Neuronal stem cell (in vitro differentiated cells): ENCODE measurements at regions not wholly inside any gene's neighbourhood (a gene's known extent, or its start where the extent isn't known, plus 50 kb on each side); places are given as distances from the start of the nearest gene placed in this dataset.

Experiments
- DNase-seq: peaks from one replicate; pipeline ENCODE4 v3.0.0-alpha.2; 2013; ENCODE audit warnings: low spot score
- H2AFZ ChIP-seq: one replicate; pipeline ENCODE4 v1.6.1; 2013; ENCODE audit warnings: mild to moderate bottlenecking, low read length, inconsistent platforms
- H2AK5ac ChIP-seq: 2 replicates; pipeline ENCODE4 v1.6.1; 2013; ENCODE audit warnings: low read depth, mild to moderate bottlenecking, inconsistent platforms, low read length, moderate library complexity, mixed read lengths
- H2BK120ac ChIP-seq: 2 replicates; pipeline ENCODE4 v1.6.1; 2013; ENCODE audit warnings: low read depth, mild to moderate bottlenecking, inconsistent platforms, low read length, moderate library complexity, mixed read lengths
- H2BK12ac ChIP-seq: one replicate; pipeline ENCODE4 v1.6.1; 2013; ENCODE audit warnings: low read length, inconsistent platforms
- H2BK15ac ChIP-seq: 2 replicates; pipeline ENCODE4 v1.6.1; 2013; ENCODE audit warnings: mild to moderate bottlenecking, low read length, inconsistent platforms, mixed read lengths
- H2BK5ac ChIP-seq: one replicate; pipeline ENCODE4 v1.6.1; 2013; ENCODE audit warnings: inconsistent platforms, mild to moderate bottlenecking, low read length, moderate library complexity
- H3K14ac ChIP-seq: one replicate; pipeline ENCODE4 v1.6.1; 2013; ENCODE audit warnings: low read length, inconsistent platforms
- H3K18ac ChIP-seq: 2 replicates; pipeline ENCODE4 v1.6.1; 2013; ENCODE audit warnings: low read length, inconsistent platforms
- H3K23ac ChIP-seq: 2 replicates; pipeline ENCODE4 v1.6.1; 2013; ENCODE audit warnings: low read depth, mild to moderate bottlenecking, mixed read lengths, low read length, inconsistent platforms; ENCODE audit not compliant: poor library complexity
- H3K27ac ChIP-seq: replicated peaks from 3 replicates; pipeline ENCODE4 v1.5.1; 2013; ENCODE audit warnings: low read length, inconsistent platforms
- H3K27me3 ChIP-seq, 3 experiments: 2 replicates each; pipeline ENCODE4 v1.6.1; 2013; ENCODE audit warnings: low read length in 3 of 3, mild to moderate bottlenecking in 2 of 3, inconsistent platforms in 1 of 3, low read depth in 1 of 3, mixed read lengths in 1 of 3, moderate library complexity in 1 of 3; ENCODE audit not compliant: control insufficient read depth in 3 of 3, insufficient read depth in 3 of 3
- H3K36me3 ChIP-seq, 2 donors: replicated peaks in 1 of 2; 2 replicates each; pipeline ENCODE4 v1.6.1; 2013; ENCODE audit warnings: low read length in 2 of 2; ENCODE audit not compliant: control insufficient read depth in 2 of 2, insufficient read depth in 2 of 2
- H3K4ac ChIP-seq: 2 replicates; pipeline ENCODE4 v1.6.1; 2013; ENCODE audit warnings: inconsistent platforms, mild to moderate bottlenecking, low read length, moderate library complexity
- H3K4me1 ChIP-seq, 2 donors: 1 replicate in 1 of 2; 2 replicates in 1 of 2; pipeline ENCODE4 v1.6.1; 2013; ENCODE audit warnings: low read length in 2 of 2, low read depth in 1 of 2; ENCODE audit not compliant: control insufficient read depth in 2 of 2, insufficient read depth in 1 of 2
- H3K4me2 ChIP-seq: one replicate; pipeline ENCODE4 v1.6.1; 2013; ENCODE audit warnings: mild to moderate bottlenecking, low read length, inconsistent platforms; ENCODE audit not compliant: insufficient read depth, poor library complexity, severe bottlenecking
- H3K4me3 ChIP-seq, 2 donors: 2 replicates each; pipeline ENCODE4 v1.5.1; 2013; ENCODE audit warnings: low read length in 2 of 2, mild to moderate bottlenecking in 2 of 2, inconsistent platforms in 1 of 2, moderate library complexity in 1 of 2
- H3K79me1 ChIP-seq: one replicate; pipeline ENCODE4 v1.6.1; 2013; ENCODE audit warnings: low read depth, mild to moderate bottlenecking, inconsistent platforms, low read length, moderate library complexity
- H3K9ac ChIP-seq: one replicate; pipeline ENCODE4 v1.6.1; 2013; ENCODE audit warnings: mild to moderate bottlenecking, low read depth, low read length, inconsistent platforms; ENCODE audit not compliant: poor library complexity
- H3K9me3 ChIP-seq, 2 donors: replicated peaks in 1 of 2; 2 replicates each; pipeline versions ENCODE3 to v1.6.1; 2013; ENCODE audit warnings: low read length in 2 of 2, mild to moderate bottlenecking in 2 of 2, inconsistent platforms in 1 of 2, low read depth in 1 of 2, mixed read lengths in 1 of 2, moderate library complexity in 1 of 2; ENCODE audit not compliant: control insufficient read depth in 2 of 2, insufficient read depth in 1 of 2
- H4K8ac ChIP-seq: one replicate; pipeline ENCODE4 v1.6.1; 2013; ENCODE audit warnings: low read depth, mild to moderate bottlenecking, inconsistent platforms, low read length, moderate library complexity
- H4K91ac ChIP-seq: one replicate; pipeline ENCODE4 v1.6.1; 2013; ENCODE audit warnings: low read length, low read depth, mild to moderate bottlenecking, inconsistent platforms; ENCODE audit not compliant: poor library complexity
- WGBS, 2 donors: extraction: QIAGEN DNeasy Blood & Tissue Kit; methylation state at CpG; one replicate each; pipeline ENCODE4 v1.1.7; 2013; ENCODE audit warnings: missing lambda C conversion rate in 2 of 2, mixed read lengths in 1 of 2; ENCODE audit not compliant: insufficient read length in 2 of 2, insufficient replicate concordance in 1 of 2; ENCODE audit errors: extremely low coverage in 2 of 2; 5-methylcytosine and 5-hydroxymethylcytosine counted together

- Histone ChIP-seq H3K27ac (no peak overlapping the region), H2BK12ac (no peak overlapping the region), H2AK5ac (no peak overlapping the region), H3K23ac (no peak overlapping the region), H2BK5ac (no peak overlapping the region), H3K4me2 (no peak overlapping the region), H3K9me3 (no peaks in the 10 kb centered on the region), H3K36me3 (no peaks in the 10 kb centered on the region), H3K4ac (no peak overlapping the region), H3K4me1 (peaks cover 5 to 11% of the 10 kb centered on the region in 2 donors), H3K4me3 (no peak overlapping the region), H2AFZ (no peak overlapping the region), H3K14ac (no peak overlapping the region), H2BK15ac (no peak overlapping the region), H3K9ac (no peak overlapping the region), H4K8ac (no peak overlapping the region), H2BK120ac (no peak overlapping the region), H4K91ac (no peak overlapping the region), H3K79me1 (no peaks in the 10 kb centered on the region), H3K27me3 (no peaks in the 10 kb centered on the region), H3K18ac (no peak overlapping the region)
- no peak for DNase-seq
- WGBS, 2 donors: no CpG with 5 or more reads among the region's 8 CpGs
Measured at GRCh38 chr4:16290681-16291420, 64.6 kb upstream of the TAPT1 start.

- Histone ChIP-seq H4K8ac (no peak overlapping the region), H3K27me3 (no peaks in the 10 kb centered on the region), H2BK12ac (no peak overlapping the region), H2BK5ac (no peak overlapping the region), H2BK15ac (no peak overlapping the region), H2AK5ac (no peak overlapping the region), H3K14ac (no peak overlapping the region), H3K79me1 (no peaks in the 10 kb centered on the region), H2BK120ac (no peak overlapping the region), H3K4me2 (no peak overlapping the region), H4K91ac (no peak overlapping the region), H2AFZ (peak overlapping the region; percentile 57), H3K4me1 (peaks cover 5 to 11% of the 10 kb centered on the region in 2 donors), H3K9me3 (peaks cover 0 to 3% of the 10 kb centered on the region in 2 donors), H3K36me3 (no peaks in the 10 kb centered on the region), H3K4ac (no peak overlapping the region), H3K18ac (no peak overlapping the region), H3K4me3 (no peak overlapping the region), H3K9ac (no peak overlapping the region), H3K23ac (no peak overlapping the region), H3K27ac (no peak overlapping the region)
- DNase-seq: peak; percentile 12
- WGBS, 2 donors: no CpG with 5 or more reads among the region's 4 CpGs
Measured at GRCh38 chr4:16289897-16290554, 63.8 kb upstream of the TAPT1 start.

- H3K4me2 ChIP-seq: no peak overlapping the region
- peaks cover 0 to 3% of the 10 kb centered on the region in 2 donors for H3K36me3 ChIP-seq
- H3K18ac ChIP-seq: no peak overlapping the region
- no peak overlapping the region for H4K91ac ChIP-seq
- H3K27ac ChIP-seq: no peak overlapping the region
- H2BK5ac ChIP-seq: no peak overlapping the region
- no CpG with 5 or more reads among the region's 3 CpGs for WGBS, 2 donors
- peaks cover 5 to 8% of the 10 kb centered on the region in 2 donors for H3K9me3 ChIP-seq
- H3K4ac ChIP-seq: no peak overlapping the region
- H3K4me1 ChIP-seq: no peaks in the 10 kb centered on the region
- peak overlapping the region in 1 of 2 donors; percentile 66 for H3K4me3 ChIP-seq
- no peak overlapping the region for H3K9ac ChIP-seq
- no peak overlapping the region for H2AFZ ChIP-seq
- H4K8ac ChIP-seq: no peak overlapping the region
- no peak overlapping the region for H2BK120ac ChIP-seq
- DNase-seq: no peak
- no peaks in the 10 kb centered on the region for H3K27me3 ChIP-seq
- H3K23ac ChIP-seq: no peak overlapping the region
- H3K14ac ChIP-seq: no peak overlapping the region
- no peak overlapping the region for H2BK12ac ChIP-seq
- H3K79me1 ChIP-seq: no peaks in the 10 kb centered on the region
- no peak overlapping the region for H2BK15ac ChIP-seq
- H2AK5ac ChIP-seq: no peak overlapping the region
Measured at GRCh38 chr4:16284050-16284449, 57.8 kb upstream of the TAPT1 start.

GRCh38 chr4:16278178-16278577, 51.9 kb upstream of the TAPT1 start:
- H3K27me3 ChIP-seq: no peaks in the 10 kb centered on the region
- H2BK5ac ChIP-seq: no peak overlapping the region
- no peak overlapping the region for H3K14ac ChIP-seq
- no peak overlapping the region for H3K9ac ChIP-seq
- H2AFZ ChIP-seq: no peak overlapping the region
- no peak overlapping the region for H2BK15ac ChIP-seq
- no peak overlapping the region for H2BK120ac ChIP-seq
- no peak overlapping the region for H3K27ac ChIP-seq
- H3K4ac ChIP-seq: no peak overlapping the region
- no peak overlapping the region for H3K18ac ChIP-seq
- no peak overlapping the region for H3K23ac ChIP-seq
- no peak overlapping the region for H2BK12ac ChIP-seq
- no CpG with 5 or more reads among the region's 1 CpG for WGBS, 2 donors
- no peak overlapping the region for H4K91ac ChIP-seq
- DNase-seq: no peak
- no peak overlapping the region for H3K4me2 ChIP-seq
- peaks cover 10 to 13% of the 10 kb centered on the region in 2 donors for H3K9me3 ChIP-seq
- no peak overlapping the region for H2AK5ac ChIP-seq
- no peaks in the 10 kb centered on the region for H3K79me1 ChIP-seq
- no peak overlapping the region for H3K4me3 ChIP-seq
- H4K8ac ChIP-seq: no peak overlapping the region
- no peaks in the 10 kb centered on the region for H3K4me1 ChIP-seq
- peaks cover 0 to 2% of the 10 kb centered on the region in 2 donors for H3K36me3 ChIP-seq
